ENCODE measurements at regions not wholly inside any gene's neighbourhood (a gene's known extent, or its start where the extent isn't known, plus 50 kb on each side); places are given as distances from the start of the nearest gene placed in this dataset.
A peak's percentile ranks its signal among the peaks of the same experiment; 100 is the strongest.

DNA sequence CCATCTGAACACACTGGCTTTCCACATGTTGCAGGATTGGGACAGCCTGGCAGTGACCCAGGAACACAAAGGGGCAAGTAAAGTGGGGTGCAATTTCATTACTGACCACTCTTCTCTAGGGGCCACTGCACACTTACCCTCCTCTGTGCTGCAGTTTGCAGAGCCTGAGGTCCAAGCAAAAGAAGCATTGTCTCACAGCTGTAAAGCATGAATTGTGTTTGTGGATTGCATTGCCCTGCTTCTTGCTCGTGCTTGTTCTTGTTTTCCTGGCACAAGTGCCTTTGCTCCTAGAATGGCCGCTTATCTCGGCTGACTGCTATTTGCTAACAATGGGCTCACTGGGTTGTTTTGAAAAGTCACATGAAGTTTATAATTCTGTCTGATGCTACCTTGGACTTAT, 209.1 kb upstream of the JADE1 start:
- DNase-seq = no peak

GRCh38 chr4:128597500-128597899, 212.0 kb upstream of the JADE1 start:
- no peak for DNase-seq

GRCh38 chr4:128596853-128597252, 212.6 kb upstream of the JADE1 start:
- no peak for DNase-seq

- no peak for DNase-seq
Measured at GRCh38 chr4:128596115-128596514, 213.4 kb upstream of the JADE1 start.

DNA sequence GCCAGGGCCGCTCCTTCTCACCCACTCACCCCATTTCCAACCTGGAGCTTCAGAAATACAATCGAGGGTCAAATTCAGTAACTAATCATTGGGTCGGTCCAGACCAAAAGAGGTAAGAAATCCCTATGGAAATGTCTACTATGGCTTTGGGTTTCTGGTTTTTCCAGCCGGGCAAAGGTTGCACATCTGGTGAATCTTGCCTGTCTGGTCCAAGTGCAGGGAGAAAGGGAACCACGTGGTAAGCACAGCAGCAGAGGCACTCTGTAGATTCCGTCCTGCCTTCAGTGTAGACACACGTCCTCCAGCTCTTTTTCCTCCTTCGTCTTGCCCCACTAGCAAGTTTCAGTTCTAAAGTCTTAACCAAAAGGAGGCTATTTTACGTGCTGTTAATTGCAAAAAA, 218.0 kb upstream of the JADE1 start:
- no peak for DNase-seq

GRCh38 chr4:128590773-128591172, 218.7 kb upstream of the JADE1 start:
- DNase-seq = no peak

DNA sequence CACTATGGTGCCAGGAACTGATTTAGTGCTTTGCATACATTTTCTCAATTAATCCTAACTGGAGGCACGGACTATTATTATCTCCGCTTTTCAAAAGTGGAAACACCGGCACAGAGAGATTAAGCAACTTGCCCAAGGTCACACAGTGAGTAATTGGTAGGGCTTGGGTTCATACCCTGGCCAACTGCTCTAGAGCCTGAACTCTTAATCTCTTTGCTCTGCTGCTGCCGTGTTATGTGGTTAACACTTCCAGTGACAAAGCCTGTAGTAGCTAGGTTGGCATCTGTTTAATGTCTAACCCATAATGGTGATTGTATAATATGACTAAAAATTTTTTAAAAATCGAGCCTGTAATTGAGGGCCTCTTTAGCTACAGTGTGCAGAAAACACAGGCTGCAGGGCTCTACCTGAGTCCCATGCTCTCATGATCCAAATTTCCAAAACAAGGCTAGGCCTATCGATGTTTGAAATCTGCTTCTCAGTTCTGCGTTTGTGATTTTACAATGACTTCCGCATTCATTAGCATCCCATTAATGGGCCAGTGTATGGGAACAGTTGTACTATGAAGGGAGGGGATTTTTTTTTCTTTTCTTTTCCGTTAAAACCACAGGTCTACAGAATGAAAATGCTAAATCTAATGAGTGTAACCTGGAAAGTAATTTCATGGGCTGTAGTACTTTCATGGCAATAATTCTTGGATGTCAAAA, 219.3 kb upstream of the JADE1 start:
- no peak for DNase-seq

- DNase-seq = no peak
Measured at GRCh38 chr4:128589384-128589965, 220.0 kb upstream of the JADE1 start.

GRCh38 chr4:128587382-128587781, 222.1 kb upstream of the JADE1 start:
- DNase-seq = no peak

- no peak for DNase-seq
Measured at GRCh38 chr4:128583753-128584712, 225.5 kb upstream of the JADE1 start.

DNA sequence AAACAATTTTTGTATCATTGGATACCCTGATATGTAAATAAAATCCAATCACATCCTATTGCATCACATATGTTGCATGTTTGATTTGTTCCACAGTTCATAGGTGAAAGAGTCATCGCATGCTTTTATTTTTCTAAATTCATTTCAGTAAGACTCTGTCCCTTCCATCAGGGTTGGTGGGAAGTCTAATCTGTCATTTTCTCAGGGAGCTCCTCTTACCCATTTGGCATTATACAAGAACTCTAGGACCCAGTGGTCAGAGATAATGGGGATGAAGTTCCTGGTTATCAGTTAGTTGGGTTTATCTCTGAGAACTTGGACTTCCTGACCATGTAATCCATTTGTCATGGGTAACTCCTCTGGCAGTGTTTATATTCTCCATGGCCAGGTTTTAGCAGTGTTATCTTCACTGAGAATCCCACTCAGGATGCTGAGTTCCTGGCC, 227.1 kb upstream of the JADE1 start:
- no peak for DNase-seq

- no peak for DNase-seq
Measured at GRCh38 chr4:128579154-128579853, 230.2 kb upstream of the JADE1 start.

GRCh38 chr4:128574706-128575105, 234.8 kb upstream of the JADE1 start:
- peak; percentile 77 for DNase-seq

DNA sequence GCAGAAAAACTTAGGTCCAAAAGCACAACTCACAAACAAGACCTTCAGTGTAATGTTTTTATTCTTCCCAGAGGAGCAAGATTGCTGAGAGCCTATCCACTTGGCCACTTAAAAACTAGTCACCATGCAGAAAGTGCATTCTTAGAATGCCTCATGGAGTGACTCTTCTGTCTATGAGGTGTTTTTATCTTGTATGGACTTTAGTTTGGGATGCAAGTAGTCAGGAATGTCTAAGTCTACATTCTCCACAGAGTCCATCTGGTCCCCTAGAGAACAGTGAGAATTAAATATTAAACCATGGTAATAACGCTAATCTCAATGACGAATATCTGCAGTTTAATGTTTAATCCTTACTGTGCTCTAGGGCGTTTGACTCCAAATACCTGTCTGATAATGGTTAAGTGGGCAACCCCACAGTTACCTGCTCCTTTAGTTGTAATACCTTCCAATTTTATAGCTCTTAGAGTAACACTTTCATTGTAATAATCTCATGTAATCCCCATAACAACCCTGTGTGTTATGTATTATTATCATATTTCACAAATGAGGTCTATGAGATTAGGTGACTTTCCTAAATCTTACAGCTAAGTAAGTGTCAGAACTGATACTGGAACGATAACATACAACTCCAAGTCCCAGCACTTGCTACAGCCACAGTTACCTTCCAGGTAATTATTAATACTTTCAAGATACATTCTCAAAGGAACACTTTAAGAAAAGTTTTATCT, 235.6 kb upstream of the JADE1 start:
- no peak for DNase-seq

DNA sequence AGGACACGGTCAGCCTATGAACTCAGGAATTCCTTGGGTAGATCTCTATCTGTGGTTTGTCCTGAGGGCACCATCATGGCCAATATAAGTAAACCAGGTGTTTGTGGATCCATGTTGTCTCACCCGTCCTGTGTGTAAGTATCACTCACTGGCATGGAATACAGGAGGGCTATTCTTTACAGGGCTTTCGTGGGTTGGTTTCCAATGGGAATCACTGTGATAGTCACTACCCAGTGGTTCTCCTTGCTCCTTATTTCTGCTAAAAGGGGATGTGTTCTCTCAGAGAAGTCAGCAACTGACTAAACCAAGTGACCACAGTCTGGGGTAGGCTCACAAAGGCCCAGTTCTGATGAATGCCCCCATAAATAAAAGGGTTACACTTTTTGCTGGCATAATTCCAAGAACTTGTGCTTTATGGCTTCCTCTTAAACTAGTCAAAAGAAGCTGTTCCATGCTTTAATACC, 236.7 kb upstream of the JADE1 start:
- DNase-seq = no peak

- no peak for DNase-seq
Measured at GRCh38 chr4:128571747-128572146, 237.8 kb upstream of the JADE1 start.

- no peak for DNase-seq
Measured at GRCh38 chr4:128570387-128570975, 239.0 kb upstream of the JADE1 start.

DNA sequence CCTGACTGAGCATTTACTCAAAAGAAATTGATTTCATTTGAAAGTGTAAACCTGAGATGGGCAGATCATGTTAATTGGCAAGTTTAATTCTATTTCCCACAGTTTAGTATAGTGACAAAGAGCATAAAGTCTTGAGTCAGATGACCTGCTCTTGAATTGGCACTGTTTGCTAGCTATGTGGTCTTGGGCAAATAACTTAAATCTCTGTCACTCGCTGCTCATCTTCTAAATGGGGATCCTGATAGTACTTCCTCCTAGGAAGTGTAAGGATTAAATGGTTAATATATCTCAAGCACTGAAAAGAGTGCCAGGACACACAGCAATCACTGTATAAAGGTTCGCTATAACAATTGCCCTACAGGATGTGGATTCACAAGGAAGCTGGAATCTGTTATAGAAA, 242.8 kb upstream of the JADE1 start:
- no peak for DNase-seq

DNA sequence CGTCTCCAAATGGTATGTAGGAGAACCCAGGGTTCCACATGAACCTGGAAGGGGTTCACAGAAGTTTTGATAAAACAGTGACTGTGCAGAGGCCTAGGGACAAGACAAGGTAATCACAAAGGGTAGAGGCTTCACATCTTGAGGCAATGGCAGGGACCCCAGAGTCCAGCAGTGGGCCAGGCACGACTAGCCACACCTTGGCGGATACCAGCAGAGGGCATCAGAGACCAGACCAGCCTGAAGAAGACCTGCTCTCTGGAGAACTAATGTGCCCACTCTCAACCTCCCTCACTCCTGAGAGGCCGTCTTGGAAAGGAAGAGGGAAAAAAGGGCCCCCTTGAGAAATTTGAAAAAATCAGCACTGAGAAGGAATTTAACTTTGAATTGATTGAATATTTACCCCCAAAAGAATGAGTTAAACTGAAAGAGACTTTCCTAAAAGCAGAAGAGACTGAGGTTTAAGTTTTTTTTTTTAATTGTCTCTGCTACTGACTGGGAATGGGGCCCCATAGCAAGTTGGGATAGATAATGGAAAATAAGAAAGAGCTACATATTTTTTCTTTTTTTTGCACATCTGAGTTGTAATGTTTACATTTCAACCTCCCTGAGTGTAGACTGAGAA, 243.8 kb upstream of the JADE1 start:
- DNase-seq = no peak

- no peak for DNase-seq
Measured at GRCh38 chr4:128565054-128565453, 244.4 kb upstream of the JADE1 start.

DNA sequence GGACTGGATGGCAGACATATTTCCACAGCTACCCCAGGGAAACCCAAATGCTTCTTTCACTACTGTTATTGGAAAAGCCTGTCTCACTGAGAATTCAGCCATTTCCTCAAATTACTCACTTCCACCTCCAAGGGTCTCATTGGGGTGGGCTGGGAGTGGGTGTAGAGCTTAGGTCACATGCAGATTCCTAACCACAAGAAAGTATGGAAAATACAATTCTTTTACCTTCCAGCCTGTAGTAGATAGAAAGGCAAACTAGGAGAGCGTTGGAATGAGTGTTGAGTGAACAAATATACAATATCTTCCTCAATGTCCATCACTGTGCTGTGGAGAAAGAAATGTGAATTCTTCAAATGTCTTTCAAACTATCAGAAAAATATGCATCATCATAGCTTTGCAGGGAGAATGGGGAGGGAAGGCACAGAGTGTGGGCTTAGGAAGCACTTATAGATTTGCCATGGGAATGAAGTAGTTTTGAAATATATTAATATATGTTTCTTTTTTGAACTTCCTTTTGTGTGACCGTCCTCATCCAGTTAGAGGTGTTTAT, 245.3 kb upstream of the JADE1 start:
- no peak for DNase-seq

Measured in stimulated activated CD4-positive, alpha-beta T cell treated with anti-CD3 and anti-CD28 coated beads, Interleukin-1b, Interleukin-23, amount 100 ng/mL, for 48 hours (primary cell).